Keratinocyte (primary cell): ENCODE measurements at regions not wholly inside any gene's neighbourhood (a gene's known extent, or its start where the extent isn't known, plus 50 kb on each side); places are given as distances from the start of the nearest gene placed in this dataset.
"Not testable (repeated sequence)": the region's sequence is repeated elsewhere in the genome, so short reads cannot be mapped to it uniquely, and the experiment has no call there.

Experiments
- CTCF ChIP-seq, 3 experiments: IDR thresholded peaks in 1 of 3; conservative IDR thresholded peaks in 1 of 3; optimal IDR thresholded peaks in 1 of 3; 2 replicates in 2 of 3; 3 replicates in 1 of 3; pipeline versions ENCODE3 to v1.5.1; 2011; ENCODE audit warnings: low read length in 3 of 3, mild to moderate bottlenecking in 3 of 3, moderate library complexity in 2 of 3, control low read depth in 1 of 3, inconsistent platforms in 1 of 3; ENCODE audit not compliant: insufficient read depth in 2 of 3; ENCODE audit errors: extremely low read depth in 1 of 3
- EZH2 ChIP-seq: IDR thresholded peaks from one replicate; pipeline ENCODE4 v1.6.1; 2012; ENCODE audit warnings: inconsistent platforms, mild to moderate bottlenecking, low read length, moderate library complexity

GRCh38 chr15:20291616-20292015, 250.0 kb downstream of the GOLGA6L6 start:
- TF ChIP-seq CTCF (optimal IDR thresholded peaks at IDR 0.05 in 1 of 3, IDR thresholded peaks at IDR 0.05 in 1 of 3, conservative IDR thresholded peaks at IDR 0.05 in 1 of 3; ENCODE audit: extremely low read depth in 1 of 3, insufficient read depth in 2 of 3, low read length in 3 of 3); EZH2: not testable (repeated sequence)
